ENCODE measurements at regions not wholly inside any gene's neighbourhood (a gene's known extent, or its start where the extent isn't known, plus 50 kb on each side); places are given as distances from the start of the nearest gene placed in this dataset.
"Not testable (repeated sequence)": the region's sequence is repeated elsewhere in the genome, so short reads cannot be mapped to it uniquely, and the experiment has no call there.

DNA sequence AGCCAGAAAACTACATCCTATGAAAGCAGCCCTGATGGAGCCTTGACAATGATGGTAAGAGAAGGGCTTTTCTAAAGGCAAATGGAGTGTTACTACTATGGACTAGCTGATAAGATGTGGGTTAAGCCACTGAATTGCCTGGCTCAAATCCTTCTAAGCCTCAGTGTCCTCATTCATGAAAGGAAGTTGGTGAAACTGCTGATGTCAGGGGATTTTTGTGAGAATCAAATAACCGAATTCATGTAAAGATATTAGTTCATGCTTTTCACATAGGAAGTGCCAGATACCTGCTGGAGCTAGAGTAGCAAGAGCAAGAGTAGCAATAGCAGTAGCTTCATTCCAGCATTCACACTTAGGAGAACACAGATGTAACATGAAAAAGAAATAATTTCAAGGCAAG is 417.0 kb downstream of the METTL4 start:
- no peak for DNase-seq
- Histone ChIP-seq H3K4me1 (ENCODE audit: control extremely low read depth in 1 of 4, control insufficient read depth in 4 of 4, insufficient read depth in 4 of 4, low read length in 3 of 4) (no peaks in the 10 kb centered on the region), H3K27me3 (replicated peaks in 2 of 5; ENCODE audit: control insufficient read depth in 4 of 5, insufficient read depth in 5 of 5, low read length in 4 of 5) (no peaks in the 10 kb centered on the region), H3K4me3 (ENCODE audit: control insufficient read depth in 1 of 7, extremely low read depth in 1 of 7, insufficient read depth in 4 of 7, low read depth in 2 of 7, low read length in 6 of 7) (no peak overlapping the region), H3K27ac (ENCODE audit: insufficient read depth in 1 of 2, low read depth in 1 of 2, low read length in 2 of 2, poor library complexity in 1 of 2, severe bottlenecking in 2 of 2) (no peak overlapping the region), H3K36me3 (ENCODE audit: control insufficient read depth in 4 of 4, insufficient read depth in 4 of 4, low read length in 3 of 4) (no peaks in the 10 kb centered on the region), H3K9me3 (ENCODE audit: control extremely low read depth in 1 of 5, control insufficient read depth in 4 of 5, insufficient read depth in 2 of 5, low read depth in 1 of 5, low read length in 4 of 5) (peaks cover 0 to 1% (median 0%) of the 10 kb centered on the region in 5 experiments)
- ChIA-PET CTCF (no interaction called here), POLR2A (no interaction called here)
- WGBS (ENCODE audit: insufficient coverage), result 86% methylated on average over 1 of the region's 1 CpG

DNA sequence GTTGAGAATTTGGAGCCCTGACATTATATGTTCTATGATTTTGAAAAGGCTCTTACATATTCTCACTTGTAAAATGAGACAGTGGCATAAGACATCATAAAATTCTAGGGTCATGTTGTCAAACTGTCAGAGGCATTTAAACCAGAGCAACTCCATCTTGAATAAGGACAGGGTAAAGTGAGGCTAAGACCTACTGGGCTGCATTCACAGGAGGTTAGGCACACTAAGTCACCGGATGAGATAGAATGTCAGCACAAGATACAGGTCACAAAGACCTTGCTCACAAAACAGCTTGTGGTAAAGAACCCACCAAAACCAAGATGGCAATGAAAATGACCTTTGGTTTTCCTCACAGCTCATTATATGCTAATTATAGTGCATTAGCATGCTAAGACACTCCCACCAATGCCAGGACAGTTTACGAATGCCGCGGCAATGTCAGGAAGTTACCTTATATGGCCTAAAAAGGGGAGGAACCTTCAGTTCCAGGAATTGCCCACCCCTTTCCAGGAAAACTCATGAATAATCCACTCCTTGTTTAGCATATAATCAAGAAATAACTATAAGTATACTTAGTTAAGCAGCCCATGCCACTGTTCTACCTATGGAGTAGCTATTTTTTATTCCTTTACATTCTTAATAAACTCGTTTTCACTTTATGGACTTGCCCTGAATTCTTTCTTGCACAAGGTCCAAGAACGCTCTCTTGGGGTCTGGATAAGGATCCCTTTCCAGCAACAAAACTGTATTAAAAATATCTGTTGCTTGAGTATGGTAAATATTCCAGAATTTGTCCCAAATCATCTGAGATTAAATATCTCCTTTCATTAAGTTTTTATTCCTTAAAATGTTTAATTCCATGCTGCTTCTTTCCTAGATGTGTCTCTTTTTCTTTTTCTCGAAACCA is 406.4 kb downstream of the METTL4 start:
- no peak overlapping the region for H3K27ac ChIP-seq (ENCODE audit: insufficient read depth in 1 of 2, low read depth in 1 of 2, low read length in 2 of 2, poor library complexity in 1 of 2, severe bottlenecking in 2 of 2)
- no peaks in the 10 kb centered on the region for H3K36me3 ChIP-seq (ENCODE audit: control insufficient read depth in 4 of 4, insufficient read depth in 4 of 4, low read length in 3 of 4)
- no peaks in the 10 kb centered on the region for H3K4me1 ChIP-seq (ENCODE audit: control extremely low read depth in 1 of 4, control insufficient read depth in 4 of 4, insufficient read depth in 4 of 4, low read length in 3 of 4)
- CTCF ChIA-PET, result interaction anchor here (0.6 kb wide), 1 partner anchor 165 kb away, joined by 3 read pairs; no protein-coding TSS in a partner anchor
- POLR2A ChIA-PET, result no interaction called here
- 100% methylated on average over 5 of the region's 7 CpGs for WGBS (ENCODE audit: insufficient coverage)
- no peaks in the 10 kb centered on the region for H3K9me3 ChIP-seq (ENCODE audit: control extremely low read depth in 1 of 5, control insufficient read depth in 4 of 5, insufficient read depth in 2 of 5, low read depth in 1 of 5, low read length in 4 of 5)
- DNase-seq, result no peak
- H3K27me3 ChIP-seq (replicated peaks in 2 of 5; ENCODE audit: control insufficient read depth in 4 of 5, insufficient read depth in 5 of 5, low read length in 4 of 5), result no peaks in the 10 kb centered on the region
- H3K4me3 ChIP-seq (ENCODE audit: control insufficient read depth in 1 of 7, extremely low read depth in 1 of 7, insufficient read depth in 4 of 7, low read depth in 2 of 7, low read length in 6 of 7), result no peak overlapping the region

DNA sequence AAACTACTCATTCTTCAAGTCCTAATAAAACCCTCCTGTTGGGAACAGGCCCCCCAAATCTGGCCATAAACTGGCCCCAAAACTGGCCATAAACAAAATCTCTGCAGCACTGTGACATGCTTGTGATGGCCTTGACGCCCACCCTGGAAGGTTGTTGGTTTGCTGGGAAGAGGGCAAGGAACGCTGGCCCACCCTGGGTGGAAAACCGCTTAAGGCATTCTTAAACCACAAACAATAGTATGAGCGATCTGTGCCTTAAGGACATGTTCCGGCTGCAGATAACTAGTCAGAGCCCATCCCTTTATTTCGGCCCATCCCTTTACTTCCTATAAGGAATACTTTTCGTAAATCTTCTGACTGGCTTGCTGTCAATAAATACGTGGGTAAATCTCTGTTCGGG is 404.4 kb downstream of the METTL4 start:
- POLR2A ChIA-PET; H3K27ac ChIP-seq (ENCODE audit: insufficient read depth in 1 of 2, low read depth in 1 of 2, low read length in 2 of 2, poor library complexity in 1 of 2, severe bottlenecking in 2 of 2); H3K4me3 ChIP-seq (ENCODE audit: control insufficient read depth in 1 of 7, extremely low read depth in 1 of 7, insufficient read depth in 4 of 7, low read depth in 2 of 7, low read length in 6 of 7); DNase-seq; H3K4me1 ChIP-seq (ENCODE audit: control extremely low read depth in 1 of 4, control insufficient read depth in 4 of 4, insufficient read depth in 4 of 4, low read length in 3 of 4); H3K9me3 ChIP-seq (ENCODE audit: control extremely low read depth in 1 of 5, control insufficient read depth in 4 of 5, insufficient read depth in 2 of 5, low read depth in 1 of 5, low read length in 4 of 5); CTCF ChIA-PET; H3K36me3 ChIP-seq (ENCODE audit: control insufficient read depth in 4 of 4, insufficient read depth in 4 of 4, low read length in 3 of 4); H3K27me3 ChIP-seq (replicated peaks in 2 of 5; ENCODE audit: control insufficient read depth in 4 of 5, insufficient read depth in 5 of 5, low read length in 4 of 5): not testable (repeated sequence)
- 88% methylated on average over 8 of the region's 9 CpGs for WGBS (ENCODE audit: insufficient coverage)

DNA sequence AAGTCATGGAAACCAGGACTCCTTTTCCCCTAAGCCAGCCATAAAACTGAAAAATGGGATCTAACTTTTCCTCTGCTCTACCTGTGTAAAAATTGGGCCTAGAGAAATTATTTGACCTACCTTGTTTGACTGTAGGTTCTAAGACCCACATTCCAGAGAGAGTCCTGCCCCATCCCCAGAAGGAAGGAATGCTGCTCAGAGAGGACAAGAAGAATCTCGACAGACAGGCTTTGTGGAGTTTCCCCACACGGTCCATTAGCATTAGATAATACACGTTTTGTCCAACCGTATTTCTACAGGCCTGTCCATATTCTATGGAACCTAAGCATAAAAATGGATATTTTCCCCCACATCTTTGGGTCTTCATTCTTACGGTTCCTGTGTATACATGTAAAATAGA is 403.3 kb downstream of the METTL4 start:
- Histone ChIP-seq H3K27ac (ENCODE audit: insufficient read depth in 1 of 2, low read depth in 1 of 2, low read length in 2 of 2, poor library complexity in 1 of 2, severe bottlenecking in 2 of 2) (no peak overlapping the region), H3K4me1 (ENCODE audit: control extremely low read depth in 1 of 4, control insufficient read depth in 4 of 4, insufficient read depth in 4 of 4, low read length in 3 of 4) (no peaks in the 10 kb centered on the region), H3K27me3 (replicated peaks in 2 of 5; ENCODE audit: control insufficient read depth in 4 of 5, insufficient read depth in 5 of 5, low read length in 4 of 5) (no peaks in the 10 kb centered on the region), H3K36me3 (ENCODE audit: control insufficient read depth in 4 of 4, insufficient read depth in 4 of 4, low read length in 3 of 4) (no peaks in the 10 kb centered on the region), H3K4me3 (ENCODE audit: control insufficient read depth in 1 of 7, extremely low read depth in 1 of 7, insufficient read depth in 4 of 7, low read depth in 2 of 7, low read length in 6 of 7) (no peak overlapping the region), H3K9me3 (ENCODE audit: control extremely low read depth in 1 of 5, control insufficient read depth in 4 of 5, insufficient read depth in 2 of 5, low read depth in 1 of 5, low read length in 4 of 5) (no peaks in the 10 kb centered on the region)
- no peak for DNase-seq
- POLR2A ChIA-PET, result no interaction called here
- CTCF ChIA-PET, result no interaction called here
- WGBS (ENCODE audit: insufficient coverage), result no CpG with 5 or more reads among the region's 5 CpGs

DNA sequence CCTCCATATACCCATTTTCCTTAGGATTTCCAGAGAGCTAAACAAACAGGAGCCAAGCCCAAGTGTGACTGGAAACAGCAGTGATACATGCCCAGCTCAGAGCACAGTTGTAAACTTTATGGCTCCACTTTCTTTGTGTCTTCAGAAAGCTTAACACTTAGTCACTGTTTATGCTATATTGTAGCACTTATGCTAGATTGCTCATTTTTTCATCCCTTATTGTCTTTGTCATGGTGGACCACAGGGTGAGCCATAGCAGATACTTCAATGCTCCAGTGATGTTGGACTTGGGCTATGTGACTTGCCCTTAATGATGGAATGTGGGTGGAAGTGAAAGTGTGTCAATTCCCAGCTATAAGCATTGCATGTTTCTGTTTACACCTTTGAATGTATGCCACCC is 401.6 kb downstream of the METTL4 start:
- POLR2A ChIA-PET, result interaction anchor here (0.6 kb wide), 1 partner anchor 12 kb away, joined by 3 read pairs; no protein-coding TSS in a partner anchor
- CTCF ChIA-PET, result no interaction called here
- Histone ChIP-seq H3K4me1 (ENCODE audit: control extremely low read depth in 1 of 4, control insufficient read depth in 4 of 4, insufficient read depth in 4 of 4, low read length in 3 of 4) (no peaks in the 10 kb centered on the region), H3K4me3 (ENCODE audit: control insufficient read depth in 1 of 7, extremely low read depth in 1 of 7, insufficient read depth in 4 of 7, low read depth in 2 of 7, low read length in 6 of 7) (no peak overlapping the region), H3K27me3 (replicated peaks in 2 of 5; ENCODE audit: control insufficient read depth in 4 of 5, insufficient read depth in 5 of 5, low read length in 4 of 5) (no peaks in the 10 kb centered on the region), H3K27ac (ENCODE audit: insufficient read depth in 1 of 2, low read depth in 1 of 2, low read length in 2 of 2, poor library complexity in 1 of 2, severe bottlenecking in 2 of 2) (no peak overlapping the region), H3K9me3 (ENCODE audit: control extremely low read depth in 1 of 5, control insufficient read depth in 4 of 5, insufficient read depth in 2 of 5, low read depth in 1 of 5, low read length in 4 of 5) (no peaks in the 10 kb centered on the region), H3K36me3 (ENCODE audit: control insufficient read depth in 4 of 4, insufficient read depth in 4 of 4, low read length in 3 of 4) (no peaks in the 10 kb centered on the region)
- no peak for DNase-seq

DNA sequence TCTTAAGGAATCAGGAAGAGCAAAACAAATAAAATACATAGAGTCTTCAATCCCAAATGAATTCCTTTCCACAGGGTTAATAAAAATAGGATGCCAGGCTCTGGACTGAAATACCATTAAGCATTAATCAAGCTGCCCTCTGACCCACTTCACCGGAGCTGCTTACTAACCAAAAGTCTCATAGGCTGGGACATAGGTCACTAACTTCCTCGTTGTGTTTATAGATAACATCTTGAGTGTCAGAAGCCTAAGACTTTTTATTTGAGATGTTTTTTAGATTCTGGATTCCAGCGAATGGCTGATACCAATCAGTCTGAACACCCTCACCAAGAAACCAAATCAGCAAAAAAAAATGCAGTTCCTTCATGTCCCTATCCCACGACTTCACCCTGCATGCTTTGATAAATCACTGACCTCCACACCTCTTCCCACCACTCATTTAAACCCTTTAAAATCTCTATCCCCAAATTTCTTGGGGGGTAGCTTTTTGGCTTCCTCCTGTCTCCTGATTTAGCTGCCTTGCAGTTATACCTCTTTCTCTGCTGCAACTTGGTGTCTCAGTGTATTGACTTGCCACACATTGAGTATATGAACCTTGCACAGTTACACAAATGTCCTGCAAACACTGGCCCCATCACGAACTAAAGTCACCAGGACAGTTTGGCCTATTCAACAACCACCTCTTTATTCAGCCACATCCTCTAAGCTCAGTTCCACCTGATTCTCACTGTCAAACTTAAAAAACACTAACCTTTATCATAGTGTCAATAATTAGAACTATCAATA is 399.3 kb downstream of the METTL4 start:
- 38% methylated on average over 4 of the region's 5 CpGs for WGBS (ENCODE audit: insufficient coverage)
- no peaks in the 10 kb centered on the region for H3K9me3 ChIP-seq (ENCODE audit: control extremely low read depth in 1 of 5, control insufficient read depth in 4 of 5, insufficient read depth in 2 of 5, low read depth in 1 of 5, low read length in 4 of 5)
- POLR2A ChIA-PET, result no interaction called here

DNA sequence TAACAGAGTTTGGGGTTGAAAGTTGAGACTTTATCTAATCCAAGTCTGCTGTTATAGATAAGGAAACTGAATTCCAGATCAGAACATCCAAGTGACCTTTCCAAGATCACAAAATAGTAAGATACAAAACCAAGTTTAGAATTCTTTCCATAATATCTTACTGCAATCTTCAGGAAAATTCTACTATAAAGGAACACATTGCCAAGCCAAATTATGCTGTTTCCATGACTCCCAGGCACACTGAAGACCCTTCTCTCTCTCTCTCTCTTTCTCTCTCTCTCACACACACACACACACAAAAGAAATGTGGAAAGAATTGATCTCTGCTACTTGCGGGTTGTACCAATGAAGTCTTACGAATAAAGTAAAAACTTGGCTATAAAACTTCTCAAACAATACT is 398.4 kb downstream of the METTL4 start:
- CTCF ChIA-PET, result no interaction called here
- Histone ChIP-seq H3K4me3 (ENCODE audit: control insufficient read depth in 1 of 7, extremely low read depth in 1 of 7, insufficient read depth in 4 of 7, low read depth in 2 of 7, low read length in 6 of 7) (no peak overlapping the region), H3K9me3 (ENCODE audit: control extremely low read depth in 1 of 5, control insufficient read depth in 4 of 5, insufficient read depth in 2 of 5, low read depth in 1 of 5, low read length in 4 of 5) (no peaks in the 10 kb centered on the region), H3K36me3 (ENCODE audit: control insufficient read depth in 4 of 4, insufficient read depth in 4 of 4, low read length in 3 of 4) (no peaks in the 10 kb centered on the region), H3K4me1 (ENCODE audit: control extremely low read depth in 1 of 4, control insufficient read depth in 4 of 4, insufficient read depth in 4 of 4, low read length in 3 of 4) (no peaks in the 10 kb centered on the region), H3K27me3 (replicated peaks in 2 of 5; ENCODE audit: control insufficient read depth in 4 of 5, insufficient read depth in 5 of 5, low read length in 4 of 5) (no peaks in the 10 kb centered on the region), H3K27ac (ENCODE audit: insufficient read depth in 1 of 2, low read depth in 1 of 2, low read length in 2 of 2, poor library complexity in 1 of 2, severe bottlenecking in 2 of 2) (no peak overlapping the region)
- POLR2A ChIA-PET, result no interaction called here
- DNase-seq, result no peak
- WGBS (ENCODE audit: insufficient coverage), result no CpG with 5 or more reads among the region's 2 CpGs

More for the DNA sequence above, 399.3 kb downstream of the METTL4 start:
- no peaks in the 10 kb centered on the region for H3K36me3 ChIP-seq (ENCODE audit: control insufficient read depth in 4 of 4, insufficient read depth in 4 of 4, low read length in 3 of 4)
- no peaks in the 10 kb centered on the region for H3K27me3 ChIP-seq (replicated peaks in 2 of 5; ENCODE audit: control insufficient read depth in 4 of 5, insufficient read depth in 5 of 5, low read length in 4 of 5)
- CTCF ChIA-PET, result no interaction called here
- DNase-seq, result no peak
- no peak overlapping the region for H3K4me3 ChIP-seq (ENCODE audit: control insufficient read depth in 1 of 7, extremely low read depth in 1 of 7, insufficient read depth in 4 of 7, low read depth in 2 of 7, low read length in 6 of 7)
- H3K27ac ChIP-seq (ENCODE audit: insufficient read depth in 1 of 2, low read depth in 1 of 2, low read length in 2 of 2, poor library complexity in 1 of 2, severe bottlenecking in 2 of 2), result no peak overlapping the region
- H3K4me1 ChIP-seq (ENCODE audit: control extremely low read depth in 1 of 4, control insufficient read depth in 4 of 4, insufficient read depth in 4 of 4, low read length in 3 of 4), result no peaks in the 10 kb centered on the region
